Ectodermal cell (in vitro differentiated cells): ENCODE measurements at regions not wholly inside any gene's neighbourhood (a gene's known extent, or its start where the extent isn't known, plus 50 kb on each side); places are given as distances from the start of the nearest gene placed in this dataset.
"Not testable (repeated sequence)": the region's sequence is repeated elsewhere in the genome, so short reads cannot be mapped to it uniquely, and the experiment has no call there.

Experiments used
- H3K27ac ChIP-seq: 2 replicates; pipeline ENCODE4 v1.7.0; 2013; ENCODE audit warnings: mild to moderate bottlenecking, low read depth, low read length; ENCODE audit not compliant: insufficient read depth, poor library complexity, severe bottlenecking
- H3K27me3 ChIP-seq: 2 replicates; pipeline ENCODE4 v1.7.0; 2013; ENCODE audit warnings: mild to moderate bottlenecking, low read length; ENCODE audit not compliant: insufficient read depth, control insufficient read depth, poor library complexity, severe bottlenecking
- H3K36me3 ChIP-seq: one replicate; pipeline ENCODE4 v1.7.0; 2013; ENCODE audit warnings: low read length; ENCODE audit not compliant: control insufficient read depth, insufficient read depth
- H3K4me1 ChIP-seq: one replicate; pipeline ENCODE4 v1.7.0; 2013; ENCODE audit warnings: low read length; ENCODE audit not compliant: control insufficient read depth, insufficient read depth
- H3K4me3 ChIP-seq: 2 replicates; pipeline ENCODE4 v1.7.0; 2013; ENCODE audit warnings: low read depth, low read length, control low read depth; ENCODE audit not compliant: insufficient read depth
- H3K9me3 ChIP-seq: 2 replicates; pipeline ENCODE4 v1.7.0; 2013; ENCODE audit warnings: mild to moderate bottlenecking, low read length, moderate library complexity; ENCODE audit not compliant: control insufficient read depth
- WGBS, 2 experiments: methylation state at CpG; one replicate each; pipeline ENCODE4 v1.1.7; 2013; ENCODE audit warnings: missing lambda C conversion rate in 2 of 2; 5-methylcytosine and 5-hydroxymethylcytosine counted together

DNA sequence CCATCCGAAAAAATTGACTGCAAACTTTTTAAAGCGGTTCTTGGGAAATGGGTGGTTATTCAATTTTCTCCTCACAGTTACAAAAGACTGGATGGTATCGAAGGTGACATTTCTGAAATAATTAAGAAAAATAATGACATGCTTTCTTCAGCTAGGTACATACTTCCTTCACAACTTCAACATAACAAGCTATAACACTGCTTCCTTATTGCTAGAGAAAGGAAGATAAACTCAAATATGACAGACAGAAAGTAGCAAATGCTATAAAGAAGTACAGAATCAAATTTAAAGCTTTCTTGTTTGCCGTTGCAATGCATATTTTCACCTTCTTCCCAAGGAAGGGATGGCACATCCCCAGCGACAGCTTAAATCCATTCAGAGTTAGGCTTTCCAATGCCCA is 93.5 kb upstream of the EFNA5 start:
- WGBS, 2 experiments, result 97 to 99% methylated on average over 4 to 5 of the region's 5 CpGs
- no peaks in the 10 kb centered on the region for H3K4me1 ChIP-seq
- H3K27ac ChIP-seq, result no peak overlapping the region
- H3K36me3 ChIP-seq, result no peaks in the 10 kb centered on the region
- H3K27me3 ChIP-seq, result no peaks in the 10 kb centered on the region
- H3K9me3 ChIP-seq, result no peaks in the 10 kb centered on the region
- H3K4me3 ChIP-seq, result no peak overlapping the region

DNA sequence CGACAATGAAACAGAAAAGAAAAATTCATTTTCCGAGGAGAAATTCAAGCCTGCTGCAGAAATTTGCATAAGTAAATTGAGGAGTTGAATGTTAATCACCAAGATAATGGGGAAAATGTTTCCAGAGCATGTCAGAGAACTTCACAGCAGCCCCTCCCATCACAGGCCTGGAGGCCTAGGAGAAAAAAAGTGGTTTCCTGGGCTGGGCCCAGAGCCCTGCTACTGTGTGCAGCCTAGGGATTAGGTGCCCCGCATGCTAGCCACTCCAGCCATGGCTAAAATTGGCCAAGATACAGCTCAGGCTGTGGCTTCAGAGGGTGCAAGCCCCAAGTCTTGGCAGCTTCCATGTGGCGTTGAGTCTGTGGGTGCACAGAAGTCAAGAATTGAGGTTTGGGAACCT is 82.7 kb upstream of the EFNA5 start:
- H3K27ac ChIP-seq, result no peak overlapping the region
- 89 to 96% methylated on average over 4 of the region's 4 CpGs for WGBS, 2 experiments

GRCh38 chr5:107744418-107745330 is 73.9 kb upstream of the EFNA5 start:
- WGBS, 2 experiments, result 9 to 11% methylated on average over 5 of the region's 5 CpGs
- Histone ChIP-seq H3K4me1 (peaks cover 17% of the 10 kb centered on the region), H3K27ac (peak overlapping the region; percentile 41), H3K4me3 (no peak overlapping the region), H3K9me3 (no peaks in the 10 kb centered on the region), H3K27me3 (no peaks in the 10 kb centered on the region), H3K36me3 (no peaks in the 10 kb centered on the region)

More for the DNA sequence above, 82.7 kb upstream of the EFNA5 start:
- H3K36me3 ChIP-seq, result no peaks in the 10 kb centered on the region
- H3K4me1 ChIP-seq, result no peaks in the 10 kb centered on the region
- no peaks in the 10 kb centered on the region for H3K27me3 ChIP-seq
- no peak overlapping the region for H3K4me3 ChIP-seq
- no peaks in the 10 kb centered on the region for H3K9me3 ChIP-seq

DNA sequence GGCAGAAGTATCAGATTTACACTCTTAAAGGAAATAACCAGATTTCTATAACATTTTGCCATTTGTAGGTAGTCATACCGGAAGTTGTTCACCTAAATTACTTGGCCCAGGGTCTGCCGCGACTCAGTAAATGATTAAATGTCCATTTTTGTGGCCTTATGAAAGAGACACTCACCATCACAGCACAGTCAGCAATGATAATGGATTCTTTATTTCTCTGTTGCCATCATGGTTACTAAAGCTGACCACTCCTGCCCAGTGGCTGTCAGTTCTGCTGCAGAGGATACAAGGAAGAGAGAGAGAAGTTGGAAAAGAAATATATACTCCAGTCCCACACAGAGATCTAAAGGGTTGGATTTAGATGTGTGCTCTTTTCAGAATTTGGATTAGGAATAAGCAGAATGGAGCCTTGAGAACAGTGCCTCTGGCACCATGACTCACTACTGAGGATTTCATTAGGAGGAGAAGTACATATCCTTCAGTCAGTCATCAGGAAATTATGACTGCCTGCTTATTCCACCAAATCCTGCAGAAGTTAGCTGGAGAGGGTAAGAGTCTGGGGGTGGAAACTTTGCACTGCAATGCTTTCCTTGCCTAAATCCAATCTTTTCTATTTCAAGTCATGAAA is 72.8 kb upstream of the EFNA5 start:
- no peak overlapping the region for H3K4me3 ChIP-seq
- H3K27ac ChIP-seq, result no peak overlapping the region
- peaks cover 17% of the 10 kb centered on the region for H3K4me1 ChIP-seq
- WGBS, 2 experiments, result 62 to 63% methylated on average over 3 of the region's 3 CpGs
- no peaks in the 10 kb centered on the region for H3K36me3 ChIP-seq
- no peaks in the 10 kb centered on the region for H3K9me3 ChIP-seq
- H3K27me3 ChIP-seq, result no peaks in the 10 kb centered on the region

DNA sequence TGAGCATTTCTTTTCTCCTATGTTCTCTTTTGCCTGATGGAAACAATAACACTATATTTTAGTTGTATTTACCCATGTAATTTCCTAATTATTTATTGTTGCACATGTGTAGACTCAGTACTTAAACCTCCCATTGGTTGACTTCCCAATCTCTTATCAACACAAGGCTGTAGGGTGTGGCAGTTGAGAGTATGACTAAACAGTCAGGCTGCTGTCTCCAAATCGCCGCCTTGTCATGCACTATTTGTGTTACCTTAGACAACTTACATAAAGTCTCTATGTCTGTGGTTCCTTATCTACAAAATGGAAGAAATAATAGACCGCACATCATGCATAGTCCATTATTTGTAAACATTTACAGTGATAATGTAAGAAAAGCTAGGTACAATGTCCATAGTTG is 68.9 kb upstream of the EFNA5 start:
- 69 to 79% methylated on average over 2 of the region's 3 CpGs for WGBS, 2 experiments
- H3K27ac ChIP-seq, result no peak overlapping the region
- H3K9me3 ChIP-seq, result no peaks in the 10 kb centered on the region
- H3K36me3 ChIP-seq, result no peaks in the 10 kb centered on the region
- no peak overlapping the region for H3K4me3 ChIP-seq
- no peaks in the 10 kb centered on the region for H3K27me3 ChIP-seq
- H3K4me1 ChIP-seq, result peaks cover 3% of the 10 kb centered on the region

DNA sequence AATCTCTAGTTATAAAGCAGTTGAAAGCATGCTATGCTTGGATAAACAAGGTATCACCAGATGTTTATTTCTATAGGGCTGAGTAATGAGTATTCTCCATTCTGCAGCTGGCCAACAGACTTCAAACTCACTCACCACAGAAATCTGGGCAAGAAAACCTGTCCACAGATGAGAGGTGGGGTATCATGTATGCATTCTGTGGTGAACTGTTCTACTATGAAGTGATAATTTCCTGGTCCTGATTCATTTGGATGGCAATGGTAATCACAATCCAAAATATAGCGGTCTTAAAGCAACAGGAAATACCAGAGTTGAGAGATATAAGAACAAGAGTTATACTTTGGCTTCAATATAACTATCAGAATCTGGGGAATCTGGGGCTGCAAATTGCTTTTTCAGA is 65.9 kb upstream of the EFNA5 start:
- no peak overlapping the region for H3K27ac ChIP-seq
- no peaks in the 10 kb centered on the region for H3K4me1 ChIP-seq
- H3K36me3 ChIP-seq, result no peaks in the 10 kb centered on the region
- no peaks in the 10 kb centered on the region for H3K9me3 ChIP-seq
- H3K4me3 ChIP-seq, result no peak overlapping the region
- 100% methylated on average over 1 of the region's 1 CpG for WGBS, 2 experiments
- no peaks in the 10 kb centered on the region for H3K27me3 ChIP-seq

DNA sequence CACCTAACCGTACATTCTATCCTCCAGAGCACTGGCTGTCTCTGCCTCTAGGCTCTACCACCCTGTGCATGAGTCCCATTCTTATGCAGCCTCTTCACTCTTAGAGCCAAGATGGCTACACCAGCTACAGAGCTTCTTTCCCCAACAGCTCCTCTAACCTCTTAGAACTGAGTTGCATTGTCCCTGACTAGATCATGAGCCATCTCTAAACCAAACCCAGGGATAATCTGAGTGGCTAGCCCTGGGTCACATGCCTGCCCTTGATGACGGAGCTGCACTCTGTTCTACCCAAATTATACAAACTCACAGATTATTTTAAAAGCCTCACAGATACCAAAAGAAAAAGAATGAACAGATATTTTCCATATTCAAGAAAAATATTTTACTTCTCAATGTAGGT is 65.4 kb upstream of the EFNA5 start:
- 82 to 100% methylated on average over 2 of the region's 2 CpGs for WGBS, 2 experiments
- H3K36me3 ChIP-seq, H3K4me1 ChIP-seq, H3K9me3 ChIP-seq, H3K27ac ChIP-seq, H3K4me3 ChIP-seq, H3K27me3 ChIP-seq: not testable (repeated sequence)

- Histone ChIP-seq H3K9me3 (no peaks in the 10 kb centered on the region), H3K4me3 (no peak overlapping the region), H3K27me3 (no peaks in the 10 kb centered on the region), H3K36me3 (no peaks in the 10 kb centered on the region), H3K4me1 (no peaks in the 10 kb centered on the region), H3K27ac (no peak overlapping the region)
- 92 to 93% methylated on average over 4 of the region's 4 CpGs for WGBS, 2 experiments
These were observed 64.8 kb upstream of the EFNA5 start for GRCh38 chr5:107735558-107735957.

DNA sequence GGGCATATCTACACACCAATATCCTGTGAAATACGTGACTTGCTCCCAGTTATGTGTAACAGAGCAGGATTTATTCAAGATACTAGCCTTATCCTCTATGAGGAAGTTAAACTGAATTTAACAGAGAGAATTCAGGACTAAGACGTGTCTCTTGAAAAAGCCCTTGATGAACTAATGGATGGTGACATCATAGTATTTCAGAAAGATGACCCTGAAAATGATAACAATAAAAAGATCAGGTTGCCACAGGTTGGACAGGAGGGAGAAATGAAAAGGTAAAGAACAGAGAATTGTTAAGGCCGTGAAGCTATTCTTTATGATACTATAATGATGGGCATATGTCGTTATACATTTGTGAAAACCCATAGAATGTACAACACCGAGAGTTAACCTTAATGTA is 56.2 kb upstream of the EFNA5 start:
- no peaks in the 10 kb centered on the region for H3K9me3 ChIP-seq
- H3K36me3 ChIP-seq, result no peaks in the 10 kb centered on the region
- no peak overlapping the region for H3K4me3 ChIP-seq
- H3K27ac ChIP-seq, result no peak overlapping the region
- 98% methylated on average over 4 to 5 of the region's 5 CpGs for WGBS, 2 experiments
- no peaks in the 10 kb centered on the region for H3K27me3 ChIP-seq
- no peaks in the 10 kb centered on the region for H3K4me1 ChIP-seq

GRCh38 chr5:107724642-107725041 is 53.9 kb upstream of the EFNA5 start:
- no peaks in the 10 kb centered on the region for H3K36me3 ChIP-seq
- WGBS, 2 experiments, result 95% methylated on average over 26 of the region's 26 CpGs
- no peaks in the 10 kb centered on the region for H3K27me3 ChIP-seq
- no peaks in the 10 kb centered on the region for H3K9me3 ChIP-seq
- no peaks in the 10 kb centered on the region for H3K4me1 ChIP-seq
- no peak overlapping the region for H3K4me3 ChIP-seq
- no peak overlapping the region for H3K27ac ChIP-seq
